H9 (cell line): ENCODE measurements at regions not wholly inside any gene's neighbourhood (a gene's known extent, or its start where the extent isn't known, plus 50 kb on each side); places are given as distances from the start of the nearest gene placed in this dataset.

Experiments used
- DNase-seq: peaks from one replicate; pipeline ENCODE4 v3.0.0-alpha.2; 2017
- H2AFZ ChIP-seq: one replicate; pipeline ENCODE4 v1.6.1; 2013; ENCODE audit warnings: mild to moderate bottlenecking, low read length, control low read depth, moderate library complexity
- H2AK5ac ChIP-seq: 2 replicates; pipeline ENCODE4 v1.6.1; 2013; ENCODE audit warnings: low read length, control low read depth, mixed read lengths; ENCODE audit not compliant: insufficient read length
- H2BK120ac ChIP-seq: one replicate; pipeline ENCODE4 v1.6.1; 2013; ENCODE audit warnings: low read depth, mild to moderate bottlenecking, low read length, control low read depth, inconsistent platforms; ENCODE audit not compliant: poor library complexity, severe bottlenecking
- H2BK12ac ChIP-seq: 2 replicates; pipeline ENCODE4 v1.6.1; 2013; ENCODE audit warnings: low read length, control low read depth, mixed read lengths, low read depth; ENCODE audit not compliant: insufficient read length
- H2BK15ac ChIP-seq: 2 replicates; pipeline ENCODE4 v1.6.1; 2013; ENCODE audit warnings: low read depth, low read length, control low read depth
- H2BK20ac ChIP-seq: one replicate; pipeline ENCODE4 v1.6.1; 2013; ENCODE audit warnings: low read depth, mild to moderate bottlenecking, low read length, control low read depth, inconsistent platforms; ENCODE audit not compliant: poor library complexity, severe bottlenecking
- H2BK5ac ChIP-seq: 2 replicates; pipeline ENCODE4 v1.6.1; 2013; ENCODE audit warnings: low read length, control low read depth, mixed read lengths; ENCODE audit not compliant: insufficient read length
- H3K14ac ChIP-seq: 2 replicates; pipeline ENCODE4 v1.6.1; 2013; ENCODE audit warnings: low read length, control low read depth; ENCODE audit not compliant: insufficient read depth
- H3K18ac ChIP-seq: 2 replicates; pipeline ENCODE4 v1.6.1; 2013; ENCODE audit warnings: low read depth, mild to moderate bottlenecking, mixed read lengths, low read length, control low read depth; ENCODE audit not compliant: insufficient read length
- H3K23ac ChIP-seq: 2 replicates; pipeline ENCODE4 v1.6.1; 2013; ENCODE audit warnings: low read length, control low read depth, mixed read lengths, low read depth; ENCODE audit not compliant: insufficient read length
- H3K23me2 ChIP-seq: 2 replicates; pipeline ENCODE4 v1.6.1; 2013; ENCODE audit warnings: low read depth, mild to moderate bottlenecking, mixed read lengths, low read length, control low read depth; ENCODE audit not compliant: insufficient read length, poor library complexity, severe bottlenecking
- H3K27ac ChIP-seq: 2 replicates; pipeline ENCODE4 v1.5.1; 2013; ENCODE audit warnings: low read length, control low read depth, mixed read lengths, low read depth; ENCODE audit not compliant: insufficient read length
- H3K27me3 ChIP-seq: 2 replicates; pipeline ENCODE4 v1.6.1; 2013; ENCODE audit warnings: low read length, control low read depth, inconsistent platforms; ENCODE audit not compliant: insufficient read depth
- H3K4ac ChIP-seq: 2 replicates; pipeline ENCODE4 v1.6.1; 2013; ENCODE audit warnings: low read depth, mild to moderate bottlenecking, control low read depth, inconsistent platforms, low read length, moderate library complexity
- H3K4me1 ChIP-seq: 2 replicates; pipeline ENCODE4 v1.6.1; 2013; ENCODE audit warnings: low read length, control low read depth, inconsistent platforms; ENCODE audit not compliant: insufficient read depth
- H3K4me2 ChIP-seq: 2 replicates; pipeline ENCODE4 v1.6.1; 2013; ENCODE audit warnings: low read length, control low read depth, mixed read lengths; ENCODE audit not compliant: insufficient read length, insufficient read depth
- H3K56ac ChIP-seq: 2 replicates; pipeline ENCODE4 v1.6.1; 2013; ENCODE audit warnings: low read depth, mild to moderate bottlenecking, mixed read lengths, low read length, control low read depth; ENCODE audit not compliant: insufficient read length
- H3K79me1 ChIP-seq: 2 replicates; pipeline ENCODE4 v1.6.1; 2013; ENCODE audit warnings: low read depth, mild to moderate bottlenecking, moderate library complexity, low read length, control low read depth, inconsistent platforms; ENCODE audit not compliant: insufficient read depth, poor library complexity, severe bottlenecking
- H3K79me2 ChIP-seq: 2 replicates; pipeline ENCODE4 v1.6.1; 2013; ENCODE audit warnings: low read length, control low read depth, inconsistent platforms; ENCODE audit not compliant: insufficient read depth
- H3K9ac ChIP-seq: 2 replicates; pipeline ENCODE4 v1.6.1; 2013; ENCODE audit warnings: low read length, control low read depth, mixed read lengths; ENCODE audit not compliant: insufficient read length; ENCODE audit errors: extremely low read depth
- H3K9me3 ChIP-seq: one replicate; pipeline ENCODE4 v1.6.1; 2013; ENCODE audit warnings: low read depth, low read length, inconsistent platforms; ENCODE audit not compliant: control insufficient read depth
- H3T11ph ChIP-seq: one replicate; pipeline ENCODE4 v1.6.1; 2013; ENCODE audit warnings: mild to moderate bottlenecking, low read length, control low read depth, inconsistent platforms
- H4K20me1 ChIP-seq: one replicate; pipeline ENCODE4 v1.6.1; 2013; ENCODE audit not compliant: control insufficient read depth, insufficient read length, insufficient read depth
- H4K5ac ChIP-seq: 2 replicates; pipeline ENCODE4 v1.6.1; 2013; ENCODE audit warnings: low read depth, mild to moderate bottlenecking, mixed read lengths, low read length, control low read depth; ENCODE audit not compliant: insufficient read length
- H4K8ac ChIP-seq: replicated peaks from 2 replicates; pipeline ENCODE4 v1.6.1; 2013; ENCODE audit warnings: low read length, control low read depth, mixed read lengths, low read depth; ENCODE audit not compliant: insufficient read length
- H4K91ac ChIP-seq: 2 replicates; pipeline ENCODE4 v1.6.1; 2013; ENCODE audit warnings: low read depth, mild to moderate bottlenecking, moderate library complexity, mixed read lengths, low read length, control low read depth; ENCODE audit not compliant: insufficient read length
- H3K27ac Mint-ChIP-seq, 3 experiments: 2 replicates in 2 of 3; 3 replicates in 1 of 3; pipeline ENCODE4 v1.8.0; 2020 to 2021; ENCODE audit warnings: mixed read lengths in 3 of 3, mild to moderate bottlenecking in 1 of 3, moderate library complexity in 1 of 3
- H3K27me3 Mint-ChIP-seq: 2 replicates; pipeline ENCODE4 v1.8.0; 2021; ENCODE audit warnings: low read depth, mild to moderate bottlenecking, moderate library complexity, mixed read lengths
- H3K36me3 Mint-ChIP-seq, 3 experiments: 2 replicates in 2 of 3; 3 replicates in 1 of 3; pipeline ENCODE4 v1.8.0; 2020 to 2021; ENCODE audit warnings: low read depth in 3 of 3, mixed read lengths in 3 of 3; ENCODE audit not compliant: insufficient read depth in 1 of 3
- H3K4me1 Mint-ChIP-seq, 2 experiments: 2 replicates each; pipeline ENCODE4 v1.8.0; 2020; ENCODE audit warnings: mixed read lengths in 2 of 2
- H3K4me3 Mint-ChIP-seq, 2 experiments: 2 replicates in 1 of 2; 3 replicates in 1 of 2; pipeline ENCODE4 v1.8.0; 2020 to 2021; ENCODE audit warnings: mild to moderate bottlenecking in 2 of 2, mixed read lengths in 2 of 2, moderate library complexity in 1 of 2
- H3K9me3 Mint-ChIP-seq, 2 experiments: 2 replicates in 1 of 2; 3 replicates in 1 of 2; pipeline ENCODE4 v1.8.0; 2020; ENCODE audit warnings: mild to moderate bottlenecking in 2 of 2, mixed read lengths in 2 of 2, moderate library complexity in 1 of 2
- WGBS: extraction: QIAGEN DNeasy Blood & Tissue Kit; methylation state at CpG from one replicate; pipeline ENCODE4 v1.1.7; 2013; ENCODE audit warnings: missing lambda C conversion rate, low lambda C conversion rate, mixed read lengths; ENCODE audit not compliant: insufficient read length; ENCODE audit errors: extremely low coverage; 5-methylcytosine and 5-hydroxymethylcytosine counted together
- TF ChIP-seq, protein P1 (sequence below): fragments of 200-600 bp; sonication (generic); conservative IDR thresholded peaks from 3 replicates; pipeline ENCODE4 v1.8.0; 2021; ENCODE audit warnings: antibody characterized with exemption, mild to moderate bottlenecking

DNA sequence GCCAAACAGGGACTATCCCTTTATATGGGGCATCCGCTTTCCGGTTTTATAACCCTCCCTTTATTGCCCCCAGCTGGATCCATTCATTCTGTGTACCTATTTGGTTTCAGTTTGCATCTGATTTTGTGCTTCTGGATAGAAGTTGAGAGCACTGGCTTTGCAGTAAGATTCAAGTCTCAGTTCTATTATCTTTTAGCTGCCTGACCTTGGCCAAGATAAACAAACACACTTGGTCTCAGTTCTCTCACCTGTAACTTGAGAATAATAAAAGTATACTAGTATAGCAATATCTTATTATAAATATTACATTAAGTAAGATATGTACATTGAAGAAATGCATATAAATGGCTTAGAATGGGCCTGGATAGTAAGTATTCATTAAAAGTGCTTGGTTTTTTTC, 182.4 kb upstream of the TSHZ2 start:
- Histone ChIP-seq H3K56ac (no peak overlapping the region), H4K91ac (no peak overlapping the region), H3K4ac (no peak overlapping the region), H2BK20ac (no peak overlapping the region), H3K18ac (no peak overlapping the region), H3K4me1 (no peaks in the 10 kb centered on the region), H3K23ac (no peak overlapping the region), H4K20me1 (no peaks in the 10 kb centered on the region), H3K14ac (no peak overlapping the region), H3K27me3 (no peaks in the 10 kb centered on the region), H4K5ac (no peak overlapping the region), H3K9ac (no peak overlapping the region), H3K23me2 (no peaks in the 10 kb centered on the region), H2AFZ (no peak overlapping the region), H4K8ac (no peak overlapping the region), H3T11ph (no peak overlapping the region), H2BK5ac (no peak overlapping the region), H2BK12ac (no peak overlapping the region), H3K9me3 (no peaks in the 10 kb centered on the region), H2BK15ac (no peak overlapping the region), H3K79me1 (no peaks in the 10 kb centered on the region), H3K4me2 (no peak overlapping the region), H2BK120ac (no peak overlapping the region), H2AK5ac (no peak overlapping the region), H3K27ac (no peak overlapping the region), H3K79me2 (no peaks in the 10 kb centered on the region)
- no peak for DNase-seq
- Mint-ChIP-seq H3K27me3 (0 out of 2 replicates have a peak, but pooled peaks cover 1% of the 10 kb centered on the region), H3K4me1 (peaks cover 4 to 8% of the 10 kb centered on the region in 2 experiments; a peak in 3 of 4 replicates), H3K27ac (no peak overlapping the region), H3K9me3 (no peaks in the 10 kb centered on the region), H3K36me3 (no peaks in the 10 kb centered on the region), H3K4me3 (no peak overlapping the region)
- WGBS = no CpG with 5 or more reads among the region's 2 CpGs
- TF ChIP-seq, protein P1, sequence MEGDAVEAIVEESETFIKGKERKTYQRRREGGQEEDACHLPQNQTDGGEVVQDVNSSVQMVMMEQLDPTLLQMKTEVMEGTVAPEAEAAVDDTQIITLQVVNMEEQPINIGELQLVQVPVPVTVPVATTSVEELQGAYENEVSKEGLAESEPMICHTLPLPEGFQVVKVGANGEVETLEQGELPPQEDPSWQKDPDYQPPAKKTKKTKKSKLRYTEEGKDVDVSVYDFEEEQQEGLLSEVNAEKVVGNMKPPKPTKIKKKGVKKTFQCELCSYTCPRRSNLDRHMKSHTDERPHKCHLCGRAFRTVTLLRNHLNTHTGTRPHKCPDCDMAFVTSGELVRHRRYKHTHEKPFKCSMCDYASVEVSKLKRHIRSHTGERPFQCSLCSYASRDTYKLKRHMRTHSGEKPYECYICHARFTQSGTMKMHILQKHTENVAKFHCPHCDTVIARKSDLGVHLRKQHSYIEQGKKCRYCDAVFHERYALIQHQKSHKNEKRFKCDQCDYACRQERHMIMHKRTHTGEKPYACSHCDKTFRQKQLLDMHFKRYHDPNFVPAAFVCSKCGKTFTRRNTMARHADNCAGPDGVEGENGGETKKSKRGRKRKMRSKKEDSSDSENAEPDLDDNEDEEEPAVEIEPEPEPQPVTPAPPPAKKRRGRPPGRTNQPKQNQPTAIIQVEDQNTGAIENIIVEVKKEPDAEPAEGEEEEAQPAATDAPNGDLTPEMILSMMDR = no peak
